M059J (cell line): ENCODE measurements at regions not wholly inside any gene's neighbourhood (a gene's known extent, or its start where the extent isn't known, plus 50 kb on each side); places are given as distances from the start of the nearest gene placed in this dataset.
"Not testable (repeated sequence)": the region's sequence is repeated elsewhere in the genome, so short reads cannot be mapped to it uniquely, and the experiment has no call there.

Source experiments
- DNase-seq: peaks from one replicate; pipeline ENCODE4 v3.0.0-alpha.2; 2012; ENCODE audit warnings: low read depth

DNA sequence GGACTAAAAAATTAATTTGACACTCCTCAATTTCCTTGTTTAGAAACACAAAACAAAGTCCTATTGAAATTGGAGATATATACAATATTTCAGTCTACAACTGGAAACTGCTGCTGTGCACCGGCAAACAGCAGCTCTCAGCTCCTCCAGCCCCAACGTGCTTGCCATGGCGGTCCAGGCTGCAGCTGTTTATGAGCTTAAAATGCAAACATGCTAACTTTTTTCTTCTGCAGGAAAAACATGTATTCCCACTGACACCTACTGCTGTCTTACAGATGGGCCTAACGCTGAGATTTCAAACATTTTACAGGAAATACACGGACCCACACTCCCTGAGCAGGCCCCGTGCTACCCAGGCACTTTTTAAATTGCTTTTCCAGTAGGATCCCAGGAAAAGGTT, 195.5 kb downstream of the BCL11A start:
- no peak for DNase-seq

DNA sequence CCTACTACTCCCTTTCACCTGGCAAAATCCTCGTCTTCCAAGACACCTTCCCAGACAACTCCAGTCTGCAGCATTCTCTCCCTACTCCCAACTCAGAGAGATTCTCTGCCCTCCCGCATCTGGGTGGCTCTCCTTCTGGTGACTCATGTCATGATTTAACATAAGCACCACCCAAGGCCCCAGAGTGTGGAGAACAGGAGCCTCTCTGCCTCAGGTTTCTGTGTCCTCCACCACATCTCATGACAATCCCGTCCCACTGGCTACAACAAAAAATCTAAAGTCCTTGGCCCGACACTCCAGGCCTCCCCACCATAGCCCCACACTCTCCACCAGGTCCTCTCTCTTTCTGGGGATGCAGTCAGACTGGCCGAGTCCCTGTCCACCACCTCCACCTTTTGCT, 197.1 kb downstream of the BCL11A start:
- DNase-seq = no peak

DNA sequence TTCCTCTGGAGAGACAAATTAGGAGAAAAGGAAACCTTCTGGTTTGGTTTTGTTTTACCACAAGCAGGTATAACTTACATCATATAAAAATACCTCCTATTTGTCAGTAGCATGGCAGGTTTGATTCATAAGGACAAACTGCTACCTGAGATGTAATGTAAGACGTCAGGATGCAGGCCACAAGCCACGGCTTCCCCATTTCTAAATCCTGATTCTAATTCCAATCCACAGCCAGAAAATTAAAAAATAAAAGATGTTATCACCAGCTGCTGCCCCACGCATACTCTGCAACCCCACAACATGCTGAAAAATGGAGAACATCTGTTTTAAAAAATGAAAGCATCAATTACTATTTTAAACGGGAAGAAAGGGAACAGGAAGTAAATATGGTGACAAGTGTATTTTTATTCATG, 197.6 kb downstream of the BCL11A start:
- no peak for DNase-seq

DNA sequence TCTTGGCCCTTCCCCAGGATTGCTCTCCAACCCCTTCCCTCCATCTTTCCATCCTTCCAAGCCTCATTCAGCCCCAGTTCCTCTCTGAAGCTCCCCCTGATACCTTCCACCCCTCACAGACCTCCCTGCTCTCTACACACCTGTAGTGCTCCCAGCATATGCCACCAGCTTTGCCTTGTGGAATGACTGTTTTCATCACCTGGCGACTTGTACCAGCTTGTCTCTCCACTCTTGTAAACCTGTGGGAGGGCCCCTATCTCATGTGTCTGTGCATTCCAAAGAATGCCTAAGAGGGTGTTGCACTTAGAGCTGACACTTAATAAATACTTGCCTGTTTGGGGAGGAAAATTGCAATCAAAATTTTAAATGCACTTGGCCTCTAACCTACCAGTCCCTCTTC, 198.7 kb downstream of the BCL11A start:
- DNase-seq = no peak

DNA sequence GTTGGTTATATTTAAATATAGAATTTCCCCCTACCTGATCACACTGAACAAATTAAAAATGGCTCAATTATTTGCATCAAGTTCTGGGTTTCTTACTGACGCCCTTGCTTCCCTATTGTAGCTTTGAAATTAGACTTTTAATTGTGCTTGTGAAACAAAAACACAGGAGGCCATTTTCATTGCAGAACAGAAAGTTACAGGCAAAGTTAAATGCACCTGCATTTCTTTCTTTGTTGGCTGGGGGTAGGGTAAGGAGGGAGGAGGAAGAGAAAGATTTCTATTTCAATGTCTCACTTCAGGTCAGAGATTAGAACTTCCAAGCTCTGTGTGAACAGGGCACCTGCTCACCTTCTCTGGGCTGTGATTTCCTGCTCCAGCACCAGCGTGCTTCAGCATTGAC, 199.6 kb downstream of the BCL11A start:
- no peak for DNase-seq

DNA sequence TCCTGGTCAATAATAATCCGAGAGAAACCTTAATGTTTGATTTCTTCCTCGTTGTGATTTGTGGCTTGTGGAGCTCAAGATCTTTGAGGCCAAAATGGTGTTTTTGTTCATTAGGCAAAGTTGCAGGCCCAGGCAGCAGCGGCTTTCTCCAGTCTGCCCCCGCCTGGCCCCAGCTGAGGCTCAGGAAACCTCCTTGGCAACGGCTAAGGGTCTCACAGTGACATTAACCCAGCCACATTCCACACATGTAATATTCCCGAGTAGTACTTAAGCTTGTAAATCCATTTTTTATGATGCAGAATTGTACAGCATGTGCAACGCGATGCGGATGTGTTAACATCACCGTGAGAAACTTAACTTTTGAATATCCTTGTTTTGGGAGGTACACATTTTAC, 200.1 kb downstream of the BCL11A start:
- DNase-seq = no peak

DNA sequence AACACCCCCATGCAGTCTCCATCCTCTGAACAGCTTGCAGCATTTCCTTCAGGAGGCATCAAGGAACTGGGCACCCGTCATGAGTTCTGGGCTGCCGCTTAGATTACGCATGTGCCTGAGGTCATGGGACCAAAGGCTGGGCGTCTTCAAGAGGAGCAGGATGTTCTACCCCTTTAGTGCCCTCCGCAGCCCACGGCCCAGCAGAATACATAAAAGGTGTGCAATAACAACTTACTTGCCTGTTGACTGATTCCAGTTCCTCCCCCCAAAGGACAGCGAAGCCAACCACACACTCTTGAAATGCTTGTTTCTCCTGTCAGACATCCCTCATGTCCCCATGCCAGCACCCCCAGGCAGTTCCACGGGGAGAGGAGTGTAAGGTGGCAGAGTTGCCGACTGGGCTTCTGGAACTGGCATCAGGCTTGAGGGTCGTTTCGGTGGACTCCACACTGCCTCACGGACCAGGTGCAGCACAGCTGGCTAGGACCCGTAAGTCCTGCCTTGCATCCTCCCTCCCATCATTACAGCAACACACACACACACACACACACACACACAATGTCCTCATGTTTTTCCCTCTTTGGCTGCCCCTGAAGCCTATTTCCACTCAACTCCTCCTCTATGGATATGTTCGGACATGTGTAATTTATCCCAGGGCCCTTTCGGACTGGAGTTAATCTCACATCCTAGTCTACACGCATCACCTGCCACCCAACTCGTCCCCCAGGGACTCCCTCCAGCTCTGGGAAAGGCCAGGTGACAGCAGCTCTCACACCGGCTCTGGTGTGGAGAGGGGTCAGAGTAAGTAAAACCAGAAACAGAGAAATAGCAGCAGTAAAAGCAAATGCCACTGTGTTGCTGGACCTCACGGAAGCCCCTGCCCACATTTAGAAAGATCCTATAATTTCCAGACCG, 200.7 kb downstream of the BCL11A start:
- DNase-seq = no peak

DNA sequence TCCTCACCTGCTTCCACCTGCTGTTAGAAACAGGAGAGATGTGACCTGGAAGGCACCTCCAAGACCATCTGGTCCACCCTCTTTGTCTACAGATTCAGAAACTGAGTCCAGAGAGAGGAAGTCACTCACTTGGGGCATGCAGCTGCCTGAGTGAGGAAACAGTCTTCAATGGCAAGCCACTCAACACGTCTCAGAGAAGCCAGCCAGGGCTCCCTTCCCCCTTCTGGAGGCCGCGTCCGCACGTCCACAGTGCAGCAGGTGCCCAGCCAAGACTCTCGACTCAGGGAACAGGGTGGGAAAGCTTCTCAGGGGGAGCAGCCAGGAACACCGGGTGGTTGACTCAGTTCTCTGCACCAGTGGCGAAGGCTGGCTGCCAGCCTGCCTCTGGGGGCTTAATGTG, 201.7 kb downstream of the BCL11A start:
- DNase-seq = no peak

DNA sequence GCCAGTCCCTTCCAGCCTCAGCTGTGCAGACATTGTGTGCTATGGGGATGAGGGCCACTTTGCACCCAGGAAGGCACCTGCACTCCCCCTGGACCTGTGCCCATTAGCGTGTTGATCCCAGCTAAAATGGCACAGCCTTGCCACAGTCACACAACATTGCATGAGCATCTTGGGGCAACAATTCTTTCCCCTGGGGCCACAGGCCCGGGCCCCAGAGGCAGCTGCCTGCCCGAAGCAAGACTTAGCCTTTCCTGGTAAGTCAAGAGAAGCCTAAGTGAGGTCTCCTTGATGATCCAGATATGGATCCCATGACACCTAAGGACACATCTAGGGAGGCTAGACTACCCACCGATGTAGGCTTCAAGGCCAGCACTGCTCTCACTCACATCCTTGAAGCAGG, 202.1 kb downstream of the BCL11A start:
- no peak for DNase-seq

DNA sequence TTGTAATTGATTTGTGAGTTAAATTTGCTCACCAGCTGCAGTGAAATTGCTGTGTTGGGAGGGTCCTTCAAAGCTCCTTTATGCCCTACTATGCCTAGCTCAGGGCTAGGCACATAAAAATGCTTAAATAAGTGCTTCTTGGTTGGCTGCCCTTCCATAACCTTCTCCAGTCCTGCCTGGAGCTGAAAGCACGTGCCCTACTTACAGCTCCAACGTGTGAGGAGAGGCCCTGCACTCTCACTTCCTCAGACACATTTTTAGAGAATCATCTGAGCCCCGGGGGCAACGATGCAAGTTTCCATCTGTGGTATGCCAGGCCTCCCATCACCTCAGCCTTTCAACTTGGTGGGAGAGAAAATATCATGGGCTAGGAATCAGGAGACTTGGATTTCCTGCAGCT, 202.7 kb downstream of the BCL11A start:
- DNase-seq = no peak

DNA sequence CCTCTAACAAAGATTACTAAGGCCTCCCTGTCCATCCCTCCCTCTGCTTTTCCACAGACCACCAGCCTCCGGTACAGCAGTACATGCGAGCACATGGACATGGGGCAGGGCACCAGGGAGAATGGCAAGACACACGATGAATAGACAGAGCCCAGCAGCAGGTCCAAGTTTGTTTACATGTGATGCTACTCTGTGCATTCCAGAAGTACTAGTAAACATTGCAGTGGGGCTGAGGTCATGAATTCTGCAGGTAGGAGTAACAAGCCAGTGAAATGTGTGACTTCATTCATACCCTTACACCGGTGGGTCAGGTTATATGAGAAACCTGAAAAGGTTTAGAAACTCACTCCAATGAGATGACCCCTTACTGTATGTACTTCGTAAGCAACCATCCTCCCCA, 205.7 kb downstream of the BCL11A start:
- DNase-seq = no peak

DNA sequence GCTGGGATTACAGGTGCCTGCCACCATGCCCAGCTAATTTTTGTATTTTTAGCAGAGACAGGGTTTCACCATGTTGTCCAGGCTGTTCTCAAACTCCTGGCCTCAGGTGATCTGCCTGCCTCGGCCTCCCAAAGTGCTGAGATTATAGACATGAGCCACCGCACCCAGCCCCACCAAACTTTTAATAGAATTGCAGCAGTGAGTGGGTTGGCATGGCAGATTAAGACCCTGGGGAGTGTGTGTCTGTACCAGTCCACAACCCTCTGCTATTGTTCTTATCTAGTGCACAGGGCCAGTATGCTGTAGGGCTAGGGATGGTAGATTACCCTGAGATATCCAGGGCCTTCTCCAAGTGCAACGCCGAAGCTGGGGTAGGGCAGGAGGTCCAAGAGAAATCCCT, 211.0 kb downstream of the BCL11A start:
- not testable (repeated sequence) for DNase-seq

DNA sequence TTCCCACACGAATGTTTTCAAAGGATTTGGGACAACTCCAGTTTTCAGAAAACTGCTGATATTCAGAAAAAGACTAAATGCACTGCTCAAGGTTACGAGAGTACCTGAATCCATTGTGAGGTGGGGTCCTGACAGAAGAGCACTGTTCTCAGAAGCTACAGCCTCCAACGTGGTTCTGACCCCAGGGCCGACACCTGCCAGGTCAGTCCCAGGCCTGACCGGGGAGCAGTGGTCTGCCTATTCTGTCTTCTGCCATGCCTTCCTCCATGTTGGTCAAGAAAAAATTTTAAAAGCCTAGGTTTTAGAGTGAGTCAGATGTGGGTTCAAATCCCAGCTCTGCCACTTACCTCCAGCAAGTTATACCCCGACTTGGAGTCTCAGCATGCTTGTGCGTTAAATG, 212.3 kb downstream of the BCL11A start:
- no peak for DNase-seq

DNA sequence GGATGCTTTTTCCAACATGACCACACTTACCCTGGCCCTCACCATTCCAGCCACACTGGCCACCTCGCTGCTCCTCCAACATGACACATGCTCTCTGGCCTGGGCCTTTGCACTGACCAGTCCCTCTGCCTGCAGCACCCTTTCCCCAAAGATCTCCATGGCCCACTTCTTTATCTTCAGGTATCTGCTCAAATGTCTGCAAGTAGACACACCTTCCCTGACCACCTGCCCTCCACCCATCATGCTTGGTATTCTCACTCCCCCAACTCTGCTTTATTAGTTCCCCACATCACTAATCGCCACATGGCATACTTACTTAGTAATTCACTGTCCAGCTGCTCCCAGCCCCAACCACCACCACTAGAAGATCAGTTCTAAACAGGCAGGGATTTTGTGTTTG, 214.2 kb downstream of the BCL11A start:
- no peak for DNase-seq

DNA sequence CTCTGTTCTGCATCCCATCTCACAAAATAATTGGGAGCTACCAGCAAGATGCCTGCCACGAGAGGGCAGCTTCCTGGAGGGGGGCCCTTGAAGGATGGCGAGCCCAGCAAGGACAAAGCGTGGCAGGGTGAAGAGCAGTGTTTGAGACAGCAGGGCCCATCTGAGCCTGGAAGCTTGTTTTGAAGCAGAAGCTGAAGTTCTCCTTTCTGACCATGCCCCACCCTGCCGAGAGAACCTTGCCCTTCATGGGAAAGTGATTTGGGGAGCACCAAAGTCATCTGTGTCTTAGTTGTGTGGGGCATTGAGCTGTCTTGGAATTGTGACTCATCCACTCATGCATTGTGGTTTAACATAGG, 216.3 kb downstream of the BCL11A start:
- DNase-seq = no peak

DNA sequence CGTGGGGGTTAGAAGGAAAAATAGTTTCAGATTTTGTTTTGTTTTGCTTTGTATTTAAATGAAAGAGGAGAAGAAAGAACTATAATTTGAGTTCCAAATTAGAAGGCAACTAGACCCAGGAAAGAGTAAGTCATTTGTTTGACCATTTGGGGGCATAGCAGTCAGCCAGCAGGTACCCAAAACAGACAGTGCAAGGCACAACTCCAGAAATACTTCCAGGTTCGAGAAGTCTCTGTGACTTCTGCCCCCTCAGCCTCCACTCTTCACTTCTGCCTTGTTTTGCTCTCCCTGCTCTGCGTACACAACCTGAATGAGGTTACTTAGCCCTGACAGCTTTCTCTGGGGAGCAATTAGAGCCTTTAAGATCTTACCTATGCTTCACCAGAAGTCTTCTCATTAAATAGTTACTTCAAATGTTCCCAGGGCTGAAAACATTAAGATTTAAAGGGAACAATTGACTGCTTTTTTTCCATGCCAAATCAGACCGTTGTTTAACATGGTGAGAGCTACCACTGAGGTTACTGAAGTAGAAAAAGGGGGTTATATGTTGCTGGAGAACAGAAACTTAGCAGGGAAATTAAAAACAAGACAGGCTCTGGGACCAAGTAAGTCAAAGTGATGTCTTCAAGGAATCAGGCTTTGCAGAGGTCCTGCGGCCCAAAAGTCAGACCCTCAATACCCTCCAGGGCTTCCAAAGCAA, 216.9 kb downstream of the BCL11A start:
- DNase-seq = no peak

DNA sequence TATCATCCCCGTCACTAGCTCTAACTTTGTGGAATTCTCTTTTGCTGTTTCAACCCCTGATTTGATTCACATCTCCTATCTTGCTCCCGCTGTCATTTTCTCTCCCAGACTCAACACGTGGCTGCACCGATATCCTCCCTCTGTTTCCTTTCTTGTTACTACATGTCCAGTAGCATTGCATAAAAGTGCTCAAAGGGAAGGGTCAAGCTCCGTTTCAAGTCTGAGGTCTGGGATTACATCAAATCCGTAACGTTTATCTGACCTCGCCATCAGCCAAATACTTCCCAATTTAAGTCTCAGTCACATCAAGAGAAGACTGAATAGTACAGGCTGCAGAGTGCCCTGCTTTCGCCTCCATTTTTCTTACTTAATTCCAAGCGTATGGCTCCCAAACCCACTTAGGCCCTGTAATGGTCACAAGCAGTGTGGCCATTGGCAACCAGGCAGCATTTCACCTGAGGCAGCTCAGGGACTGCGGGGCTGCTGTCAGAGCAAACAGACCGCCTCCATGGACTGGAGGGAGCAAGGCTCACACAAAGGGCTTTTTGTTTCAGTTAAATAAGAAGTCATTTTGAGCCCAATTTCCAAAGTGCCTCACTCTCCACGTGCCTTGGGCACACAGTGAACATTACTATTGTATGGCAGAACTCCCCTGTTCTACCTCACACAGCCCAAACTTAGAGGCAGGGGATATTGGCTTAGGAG, 217.8 kb downstream of the BCL11A start:
- DNase-seq = no peak

DNA sequence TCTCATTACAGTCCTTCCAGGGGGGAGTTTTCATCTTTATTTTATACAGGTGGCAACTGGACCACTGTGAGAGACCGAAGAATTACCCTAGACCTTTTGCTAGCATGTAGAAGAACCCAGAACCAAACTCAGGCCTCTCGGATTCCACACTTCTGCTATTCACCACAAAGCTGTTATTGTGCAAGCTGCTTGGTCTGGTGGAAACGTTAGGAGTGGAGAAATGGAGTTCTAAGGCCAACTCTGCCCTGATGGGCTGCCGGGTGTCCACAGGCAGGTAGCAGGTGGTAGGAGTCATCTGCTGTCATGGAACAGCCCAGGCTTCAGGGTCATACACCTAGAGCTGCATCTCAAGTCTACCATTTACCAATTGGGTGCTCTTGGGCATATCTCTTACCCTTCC, 218.8 kb downstream of the BCL11A start:
- no peak for DNase-seq

DNA sequence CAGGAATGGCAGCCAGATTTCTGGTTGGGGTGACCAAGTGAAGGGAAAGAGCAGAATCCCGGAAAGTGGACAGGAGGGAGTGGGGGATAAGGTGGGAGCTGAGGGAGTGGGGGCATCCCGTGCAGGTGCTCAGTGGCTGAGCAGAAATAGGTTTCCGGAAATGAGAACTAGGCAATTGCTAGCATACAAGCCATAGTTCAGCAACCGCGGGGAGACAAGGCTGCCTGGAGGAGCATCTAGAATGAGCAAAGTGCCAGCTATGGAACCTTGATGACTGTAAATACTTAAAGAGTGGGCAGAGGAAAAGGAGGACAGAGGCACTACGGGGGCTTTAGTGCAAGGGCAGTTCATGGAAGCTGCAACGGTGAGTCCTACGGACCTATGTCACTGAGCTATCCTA, 220.2 kb downstream of the BCL11A start:
- DNase-seq = no peak

DNA sequence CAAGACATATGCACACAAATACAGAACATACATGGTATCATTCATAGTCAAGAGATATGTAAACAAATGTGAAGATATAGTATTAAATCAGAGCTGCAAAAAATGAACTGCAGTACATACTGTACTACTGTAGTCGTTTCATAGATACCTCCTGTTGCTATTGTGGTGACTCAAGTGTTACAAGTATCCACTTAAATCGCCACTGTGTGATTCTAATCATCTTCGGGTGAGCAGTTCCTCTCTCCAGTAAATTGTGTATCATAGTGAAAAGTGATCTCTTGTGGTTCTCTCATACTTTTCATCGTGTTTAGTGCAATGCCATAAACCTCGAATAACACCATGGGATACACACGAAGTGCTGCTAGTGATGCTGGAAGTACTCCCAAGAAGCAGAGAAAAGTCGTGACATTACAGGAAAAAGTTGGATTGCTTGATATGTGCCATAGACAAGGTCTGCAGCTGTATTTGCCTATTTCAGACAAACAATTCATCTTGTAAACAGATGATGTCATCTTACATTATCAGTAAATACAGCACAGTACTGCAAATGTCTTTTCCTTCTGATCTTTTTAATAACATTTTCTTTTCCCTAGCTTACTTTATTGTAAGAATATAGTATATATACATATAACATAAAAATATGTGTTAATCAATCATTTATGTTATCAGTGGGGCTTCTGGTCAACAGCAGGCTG, 222.2 kb downstream of the BCL11A start:
- DNase-seq = no peak

DNA sequence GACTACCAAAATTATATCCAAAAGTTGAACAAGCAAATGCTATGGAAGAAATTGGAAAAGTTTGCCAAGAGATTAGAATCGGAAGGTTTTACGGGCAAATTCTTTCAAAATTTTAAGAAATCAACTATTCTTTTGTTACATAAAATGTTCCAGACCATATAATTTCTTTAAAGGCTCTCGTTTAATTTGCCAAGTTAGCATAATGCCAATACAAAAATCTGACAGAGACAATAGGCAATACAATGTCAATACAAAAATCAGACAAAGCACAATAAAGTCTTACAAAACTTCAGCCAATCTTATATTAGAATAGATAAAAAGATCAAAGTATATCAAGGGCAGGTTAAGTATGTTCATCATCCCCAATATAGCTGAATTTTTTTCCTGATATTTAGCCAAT, 224.2 kb downstream of the BCL11A start:
- DNase-seq = no peak

DNA sequence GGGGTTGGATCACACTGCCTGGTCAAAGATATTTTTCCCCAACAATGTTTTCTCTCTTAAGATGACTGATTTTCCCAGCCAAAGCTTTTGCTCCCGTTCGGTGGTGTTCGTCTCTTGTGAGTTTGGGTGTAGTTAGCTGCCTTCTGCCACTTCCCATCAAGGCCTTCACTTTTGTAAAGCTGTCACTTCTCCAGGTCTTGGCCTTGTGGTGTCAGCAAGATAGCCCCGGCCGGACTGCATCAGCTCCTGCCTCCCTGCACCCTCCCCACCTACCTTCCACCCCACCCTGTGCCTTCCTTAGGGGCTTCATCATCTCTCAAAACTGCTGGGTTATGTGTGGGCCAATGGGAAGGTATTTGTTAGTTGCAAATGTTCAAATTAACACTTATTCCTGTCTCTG, 228.9 kb downstream of the BCL11A start:
- no peak for DNase-seq
